SIG-M5 treated with dmso at 0.1 percent for 504 hours (cell line): ENCODE measurements at regions not wholly inside any gene's neighbourhood (a gene's known extent, or its start where the extent isn't known, plus 50 kb on each side); places are given as distances from the start of the nearest gene placed in this dataset.
"Not testable (repeated sequence)": the region's sequence is repeated elsewhere in the genome, so short reads cannot be mapped to it uniquely, and the experiment has no call there.

ENCODE experiments used
- DNase-seq: peaks from one replicate; lab custom pipeline; 2025; ENCODE audit not compliant: unreplicated experiment; lab: John Stamatoyannopoulos, UW

DNA sequence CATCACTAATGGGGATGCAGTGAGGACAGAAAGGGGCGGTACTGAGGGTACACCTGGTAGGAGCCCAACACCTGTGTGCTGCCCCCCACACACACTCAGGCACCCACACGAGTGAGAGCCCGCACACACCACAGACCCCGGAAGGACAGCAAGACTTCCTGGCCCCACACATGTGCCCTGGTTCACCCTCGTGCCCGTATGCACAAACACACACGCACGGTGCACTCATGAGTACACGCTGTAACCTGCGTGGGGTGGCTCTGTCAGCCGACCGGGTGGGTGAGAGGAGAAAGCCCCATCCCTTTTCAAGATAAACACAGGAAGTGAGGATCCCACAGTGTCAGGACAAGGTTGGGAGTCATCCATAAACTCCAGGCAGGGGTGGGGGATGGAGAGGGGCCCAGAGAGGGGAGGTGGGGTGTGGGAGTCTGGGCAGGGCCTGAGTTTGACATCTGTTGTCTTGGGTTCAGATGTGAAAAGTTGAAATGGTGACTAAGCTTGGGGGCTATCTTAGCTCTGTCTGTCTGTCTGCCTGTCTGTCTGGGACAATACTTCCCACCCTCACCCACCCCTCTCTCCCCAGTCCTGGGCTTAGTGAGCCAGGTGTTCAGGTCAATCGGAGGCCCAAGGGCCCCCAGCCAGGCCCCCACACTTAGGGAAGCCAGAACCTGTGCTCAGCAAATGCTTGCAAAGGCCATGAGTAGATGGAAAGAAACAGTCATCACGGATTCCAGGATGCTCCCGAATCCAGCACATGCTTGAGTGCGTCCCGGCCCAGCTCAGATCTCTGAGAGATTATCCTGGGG is 119.8 kb upstream of the ZBTB40 start:
- no peak for DNase-seq

DNA sequence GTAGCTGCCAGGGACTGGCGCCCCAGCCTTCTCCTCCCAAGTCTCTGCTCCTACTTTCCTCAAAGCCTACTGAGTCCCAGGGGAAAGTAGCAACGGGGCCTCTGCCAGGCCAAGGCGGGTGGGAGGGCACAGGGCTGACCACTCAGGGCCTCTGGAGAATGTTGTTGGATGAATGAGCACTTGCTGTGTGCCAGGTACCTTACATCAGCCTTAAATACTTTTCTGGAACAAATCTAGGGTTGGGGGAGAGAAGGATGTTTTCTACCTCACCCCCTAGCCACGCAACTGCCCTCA is 119.3 kb upstream of the ZBTB40 start:
- DNase-seq: no peak

DNA sequence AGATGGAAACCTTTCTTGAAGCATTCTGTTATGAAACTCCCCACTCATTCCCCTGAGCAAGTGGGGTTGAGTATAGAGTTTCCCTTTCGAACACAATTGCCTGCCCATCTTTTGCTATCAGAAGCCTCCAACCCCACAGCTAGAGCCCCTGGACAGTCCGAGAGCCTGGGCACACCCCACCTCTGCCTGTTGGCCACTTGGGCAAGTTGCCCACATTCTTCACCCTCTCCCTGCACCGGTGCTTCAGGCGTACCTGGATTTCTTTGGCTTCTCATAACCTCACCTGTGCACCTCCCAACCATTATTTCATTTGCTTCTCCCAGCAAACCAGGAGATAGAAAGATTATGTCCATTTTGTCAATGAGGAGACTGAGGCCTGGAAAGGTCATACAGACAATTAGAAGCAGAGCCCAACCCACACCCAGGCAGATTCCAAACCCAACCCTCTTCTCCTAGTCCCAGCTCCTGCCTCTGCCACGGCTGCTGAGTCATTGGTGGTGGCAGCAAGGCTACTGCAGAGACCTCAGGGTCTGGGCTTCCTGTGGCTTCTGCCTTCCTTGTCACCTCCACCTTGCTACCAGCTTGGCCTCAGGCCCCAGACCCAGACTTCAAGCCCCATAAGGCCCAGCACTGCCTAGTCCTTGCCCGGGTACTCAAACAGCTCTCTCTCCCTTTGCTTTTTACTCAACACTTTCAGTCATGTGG is 118.7 kb upstream of the ZBTB40 start:
- no peak for DNase-seq

DNA sequence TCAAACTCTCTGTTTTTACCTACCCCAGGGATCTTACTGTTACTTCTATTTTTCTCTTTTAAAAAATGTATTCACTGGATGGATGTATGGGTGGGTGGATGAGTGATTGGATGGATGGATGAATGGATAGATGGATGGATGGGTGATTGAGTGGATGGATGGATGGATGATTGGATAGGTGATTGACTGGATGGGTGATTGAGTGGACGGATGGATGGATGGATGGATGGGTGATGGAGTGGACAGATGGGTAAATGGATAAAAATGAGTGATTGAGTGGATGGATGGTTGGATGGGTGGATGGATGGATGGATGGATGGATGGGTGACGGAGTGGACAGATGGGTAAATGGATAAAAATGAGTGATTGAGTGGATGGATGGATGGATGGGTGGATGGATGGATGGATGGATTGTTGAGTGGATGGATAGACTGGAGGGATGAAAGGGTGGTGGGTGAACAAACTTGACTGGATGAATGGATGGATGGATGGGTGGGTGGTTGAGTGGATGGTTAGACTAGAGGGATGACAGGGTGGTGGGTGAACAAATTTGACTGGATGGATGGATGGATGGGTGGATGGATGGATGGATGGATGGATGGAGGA is 118.0 kb upstream of the ZBTB40 start:
- DNase-seq: no peak

DNA sequence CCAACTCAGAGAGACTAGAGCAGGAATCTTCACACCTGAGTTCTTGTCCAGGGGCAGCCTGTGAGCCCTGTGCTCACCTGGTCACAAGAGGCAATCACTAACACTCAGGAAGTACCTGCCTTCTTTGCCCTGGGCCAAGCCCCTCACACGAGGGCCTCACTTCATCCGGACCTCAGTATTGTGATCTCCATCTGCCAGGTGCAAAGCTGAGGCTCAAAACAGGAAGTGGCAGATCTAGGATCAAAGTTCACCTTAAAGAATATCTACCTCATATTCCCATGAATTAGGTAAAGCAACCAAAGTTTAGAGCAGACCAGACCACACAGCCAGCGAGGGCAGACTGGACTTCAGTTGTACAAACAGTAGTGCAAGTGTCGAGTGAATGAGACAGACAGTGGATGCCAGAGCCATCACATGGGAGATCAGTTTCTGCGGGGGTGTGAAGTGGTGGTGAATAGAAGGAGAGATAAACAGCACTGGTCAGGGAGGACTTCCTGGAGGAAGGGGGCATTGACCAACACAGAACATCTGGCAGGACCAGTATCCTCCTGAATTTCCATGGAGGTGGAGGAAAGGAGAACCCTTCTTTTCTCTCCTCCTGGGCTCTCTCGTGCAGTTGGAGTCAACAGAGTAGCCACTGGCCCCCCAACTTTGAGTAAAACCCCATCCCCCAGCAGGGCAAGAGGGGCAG is 116.6 kb upstream of the ZBTB40 start:
- DNase-seq: no peak

DNA sequence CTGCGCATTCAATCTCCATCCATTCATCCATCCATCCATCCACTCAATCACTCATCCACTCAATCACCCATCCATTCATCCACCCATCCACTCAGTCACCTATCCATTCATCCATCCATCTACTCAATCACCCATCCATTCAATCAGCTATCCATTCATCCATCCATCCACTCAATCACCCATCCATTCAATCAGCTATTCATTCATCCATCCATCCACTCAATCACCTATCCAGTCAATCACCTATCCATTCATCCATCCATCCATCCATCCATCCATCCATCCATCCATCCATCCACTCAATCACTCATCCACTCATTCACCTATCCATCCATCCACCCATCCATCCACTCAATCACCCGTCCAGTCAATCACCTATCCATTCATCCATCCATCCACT is 115.4 kb upstream of the ZBTB40 start:
- not testable (repeated sequence) for DNase-seq

DNA sequence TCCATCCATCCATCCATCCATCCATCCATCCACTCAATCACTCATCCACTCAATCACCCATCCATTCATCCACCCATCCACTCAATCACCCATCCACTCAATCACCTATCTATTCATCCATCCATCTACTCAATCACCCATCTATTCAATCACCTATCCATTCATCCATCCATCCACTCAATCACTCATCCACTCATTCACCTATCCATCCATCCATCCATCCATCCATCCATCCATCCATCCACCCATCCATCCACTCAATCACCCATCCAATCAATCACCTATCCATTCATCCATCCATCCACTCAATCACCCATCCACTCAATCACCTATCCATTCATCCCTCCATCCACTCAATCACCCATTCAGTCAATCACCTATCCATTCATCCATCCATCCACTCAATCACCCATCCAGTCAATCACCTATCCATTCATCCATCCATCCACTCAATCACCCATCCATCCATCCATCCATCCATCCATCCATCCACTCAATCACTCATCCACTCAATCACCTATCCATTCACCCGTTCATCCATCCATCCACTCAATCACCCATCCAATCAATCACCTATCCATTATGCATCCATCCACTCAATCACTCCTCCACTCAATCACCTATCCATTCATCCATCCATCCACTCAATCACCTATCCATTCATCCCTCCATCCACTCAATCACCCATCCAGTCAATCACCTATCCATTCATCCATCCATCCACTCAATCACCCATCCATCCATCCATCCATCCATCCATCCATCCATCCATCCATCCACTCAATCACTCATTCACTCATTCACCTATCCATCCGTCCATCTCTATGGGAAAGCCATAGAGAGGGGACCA is 114.7 kb upstream of the ZBTB40 start:
- DNase-seq: not testable (repeated sequence)

DNA sequence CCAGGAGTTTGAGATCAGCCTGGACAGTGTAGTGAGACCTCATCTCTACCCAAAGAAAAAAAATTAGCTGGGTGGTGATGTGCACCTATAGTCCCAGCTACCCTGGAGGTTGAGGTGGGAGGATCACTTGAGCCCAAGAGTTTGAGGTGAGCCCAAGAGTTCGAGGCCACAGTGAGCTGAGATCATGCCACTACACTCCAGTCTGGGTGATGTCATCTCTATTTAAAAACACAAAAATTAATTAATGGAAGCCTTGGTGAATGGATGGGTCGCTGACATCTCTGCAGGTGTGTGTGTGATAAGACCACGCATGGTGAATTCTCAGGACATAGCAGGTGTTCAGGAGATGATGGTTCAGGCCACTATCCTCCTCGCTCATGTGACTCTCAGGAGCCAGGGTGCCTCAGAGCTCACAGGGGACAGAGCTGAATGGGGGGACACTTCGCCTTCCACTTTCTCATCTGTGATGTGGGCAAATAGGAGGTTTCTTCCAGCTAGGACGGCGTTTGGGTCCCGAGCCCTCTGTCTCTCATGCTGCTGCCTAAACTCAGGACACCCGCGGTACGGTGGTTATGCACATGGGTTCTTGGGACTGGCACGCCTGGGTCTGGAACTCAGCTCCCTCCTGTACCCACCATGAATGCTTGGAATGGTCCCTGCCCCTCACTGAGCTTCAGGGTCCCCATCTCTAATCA is 113.4 kb upstream of the ZBTB40 start:
- DNase-seq: no peak

DNA sequence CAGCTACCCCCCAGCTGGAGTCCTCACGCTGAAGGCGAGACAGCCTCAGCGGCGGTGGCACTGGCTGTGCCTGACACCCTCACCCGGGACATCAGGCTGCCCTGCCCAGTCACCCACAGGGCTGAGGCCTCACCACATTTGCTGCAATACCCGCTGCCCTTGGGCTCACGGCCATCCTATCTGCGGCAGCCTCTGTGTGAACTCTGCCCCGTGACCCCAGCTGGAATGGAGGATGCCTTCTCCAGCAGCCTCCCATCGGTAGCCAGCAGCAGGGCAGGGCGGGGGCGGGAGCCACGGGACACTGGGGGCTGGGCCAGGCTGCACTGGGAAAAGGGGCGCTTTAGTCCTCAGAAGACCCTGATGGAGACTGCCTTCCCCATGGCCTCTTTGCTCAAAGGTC is 112.4 kb upstream of the ZBTB40 start:
- DNase-seq: no peak

DNA sequence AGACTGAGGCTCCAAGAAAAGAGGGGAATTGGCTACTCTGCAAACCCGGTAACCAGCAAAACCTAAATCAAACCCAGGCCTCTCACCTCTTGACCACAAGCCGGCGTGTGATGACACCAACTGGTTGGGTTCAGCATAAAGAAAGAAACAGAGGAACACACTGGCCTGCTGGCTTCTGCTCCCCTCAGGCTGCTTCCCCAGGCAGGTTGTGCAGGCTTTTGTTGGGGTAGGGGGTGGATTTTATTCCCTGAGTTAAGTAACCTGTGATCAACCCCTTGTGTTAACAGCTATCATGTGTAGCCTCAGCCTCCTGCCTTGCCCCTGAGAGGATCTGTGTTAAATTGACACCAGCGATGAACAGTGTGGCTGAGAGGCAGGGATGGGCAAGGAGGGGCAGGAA is 111.6 kb upstream of the ZBTB40 start:
- DNase-seq: no peak

DNA sequence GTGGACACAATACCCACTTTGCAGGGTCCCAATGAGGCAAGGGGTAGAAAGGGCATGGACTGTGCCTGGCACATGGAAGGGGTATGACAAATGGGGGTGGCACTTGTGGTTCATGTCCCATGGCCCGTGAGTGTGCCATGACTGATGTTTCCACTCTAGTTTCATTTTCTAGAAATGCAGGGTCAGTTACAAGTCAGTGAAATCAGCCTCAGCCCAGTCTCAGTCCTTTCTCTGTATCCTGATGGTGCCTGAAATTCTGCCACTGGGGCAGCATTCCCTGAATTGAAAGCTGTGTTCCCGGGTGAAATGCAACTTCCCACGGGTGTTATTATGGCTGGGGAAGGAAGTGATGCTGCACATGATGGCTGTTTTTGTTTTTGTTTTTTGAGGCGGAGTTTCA is 110.8 kb upstream of the ZBTB40 start:
- no peak for DNase-seq

DNA sequence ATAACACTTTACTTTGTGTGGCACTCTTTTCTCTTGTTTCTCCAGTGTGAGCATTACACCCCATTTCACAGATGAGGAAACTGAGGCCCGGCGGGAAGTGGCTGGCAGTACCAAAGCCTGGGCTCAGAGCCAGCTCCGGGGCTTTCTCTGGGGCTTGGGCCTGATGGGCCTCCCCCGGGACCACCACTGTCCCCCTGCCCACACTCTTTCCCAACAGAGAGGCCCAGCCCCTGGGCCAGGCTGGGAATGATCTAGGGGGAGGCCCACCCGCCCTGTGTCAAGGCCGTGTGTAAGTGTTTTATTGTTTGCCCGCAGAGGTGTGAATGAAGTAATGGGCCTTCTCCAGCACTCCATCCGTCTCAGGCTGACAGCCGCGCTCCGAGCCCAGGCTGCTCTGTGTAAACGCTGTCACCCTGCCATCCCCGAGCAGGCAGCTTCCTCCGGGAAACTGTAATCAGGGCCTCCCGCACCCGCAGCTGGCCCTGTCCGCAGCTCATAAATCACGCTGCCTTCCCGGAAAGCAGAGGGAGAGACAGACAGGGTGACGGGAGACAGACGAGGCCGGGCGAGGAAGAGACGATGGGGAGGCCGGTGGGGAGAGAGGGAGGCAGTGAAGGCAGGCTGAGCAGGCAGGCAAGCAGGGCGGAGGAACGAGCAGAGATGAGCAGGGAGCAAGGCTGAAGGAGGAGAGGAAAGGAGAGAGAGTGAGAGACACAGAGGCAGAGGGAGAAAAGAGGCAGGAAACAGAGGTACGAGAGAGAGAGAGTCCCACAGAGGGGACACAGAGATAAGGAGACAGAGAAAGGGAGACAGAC is 109.7 kb upstream of the ZBTB40 start:
- DNase-seq: no peak

DNA sequence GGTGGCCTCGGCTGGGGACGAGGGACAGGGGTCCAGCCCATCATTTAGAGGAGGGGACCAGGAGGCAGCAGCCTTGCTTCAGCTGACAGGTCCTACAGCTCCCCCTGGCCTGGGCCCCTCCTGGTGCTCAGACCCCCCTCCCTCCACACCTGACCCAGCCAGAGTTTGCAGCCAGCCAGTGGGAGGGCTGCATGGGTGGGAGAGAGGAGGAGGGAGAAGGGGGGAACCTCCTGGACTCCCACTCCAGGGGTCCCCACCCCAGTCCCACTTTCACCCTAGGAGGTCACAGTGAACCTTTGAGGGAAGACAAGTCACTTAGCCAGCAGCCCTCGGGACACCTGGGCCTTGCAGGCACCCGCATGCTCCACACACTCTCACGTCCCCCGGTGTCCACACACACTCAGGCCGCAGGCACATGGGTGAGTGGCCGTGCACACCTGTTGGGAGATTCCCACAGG is 108.9 kb upstream of the ZBTB40 start:
- DNase-seq: no peak

DNA sequence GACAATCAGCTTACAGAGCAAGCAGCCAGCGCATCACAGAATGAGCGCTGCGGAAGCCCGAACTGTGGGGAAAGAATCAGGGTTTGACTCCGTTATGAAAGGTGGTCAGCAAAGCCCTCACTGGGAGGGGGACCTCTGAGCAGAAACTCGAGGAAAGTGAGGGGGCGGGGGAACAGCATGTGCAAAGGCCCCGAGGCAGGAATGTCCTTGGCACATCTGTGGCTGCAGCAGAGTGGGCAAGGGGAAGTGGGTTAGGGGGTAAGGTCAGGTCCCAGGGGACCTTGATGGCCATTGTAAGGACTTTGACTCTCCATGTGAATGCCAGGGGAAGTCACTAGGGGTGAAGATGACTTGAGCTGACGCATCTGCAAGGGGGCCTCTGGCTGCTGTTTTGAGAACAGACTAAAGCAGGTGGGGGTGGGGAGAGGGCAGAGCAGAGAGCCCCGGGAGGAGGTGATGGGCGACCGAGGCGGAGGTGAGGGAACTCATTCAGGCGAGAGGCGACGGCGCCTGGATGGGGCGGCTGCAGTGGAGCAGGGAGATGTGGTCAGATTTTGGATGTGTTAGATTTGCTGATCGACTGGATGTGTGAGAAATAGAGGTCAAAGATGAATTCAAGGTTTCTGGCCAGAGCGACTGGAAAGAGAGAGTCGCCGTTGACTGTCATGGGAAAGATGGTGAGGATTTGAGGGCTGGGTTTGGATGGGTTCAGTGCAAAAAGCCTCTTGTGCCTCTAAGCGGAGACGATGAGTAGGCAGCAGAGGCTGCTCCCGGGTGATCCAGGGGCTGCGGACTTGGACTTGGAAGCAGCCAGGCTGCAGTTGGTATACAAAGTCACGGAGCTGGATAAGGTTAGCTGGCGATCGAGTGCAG is 108.0 kb upstream of the ZBTB40 start:
- DNase-seq: no peak

DNA sequence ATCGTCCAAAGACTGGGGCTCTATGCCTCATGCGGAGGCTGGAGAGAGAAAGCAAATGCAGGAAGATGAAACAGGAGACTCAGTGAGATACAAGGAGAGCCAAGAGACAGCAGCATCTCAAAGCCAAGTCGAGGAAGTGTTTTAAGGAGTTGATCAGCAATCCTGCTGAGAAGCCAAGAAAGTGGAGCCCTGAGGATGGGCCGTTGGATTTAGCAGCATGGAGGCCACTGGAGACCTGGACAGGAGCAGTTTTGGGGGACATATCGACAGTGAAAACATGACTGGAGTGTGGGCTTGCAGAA is 107.4 kb upstream of the ZBTB40 start:
- DNase-seq: no peak

DNA sequence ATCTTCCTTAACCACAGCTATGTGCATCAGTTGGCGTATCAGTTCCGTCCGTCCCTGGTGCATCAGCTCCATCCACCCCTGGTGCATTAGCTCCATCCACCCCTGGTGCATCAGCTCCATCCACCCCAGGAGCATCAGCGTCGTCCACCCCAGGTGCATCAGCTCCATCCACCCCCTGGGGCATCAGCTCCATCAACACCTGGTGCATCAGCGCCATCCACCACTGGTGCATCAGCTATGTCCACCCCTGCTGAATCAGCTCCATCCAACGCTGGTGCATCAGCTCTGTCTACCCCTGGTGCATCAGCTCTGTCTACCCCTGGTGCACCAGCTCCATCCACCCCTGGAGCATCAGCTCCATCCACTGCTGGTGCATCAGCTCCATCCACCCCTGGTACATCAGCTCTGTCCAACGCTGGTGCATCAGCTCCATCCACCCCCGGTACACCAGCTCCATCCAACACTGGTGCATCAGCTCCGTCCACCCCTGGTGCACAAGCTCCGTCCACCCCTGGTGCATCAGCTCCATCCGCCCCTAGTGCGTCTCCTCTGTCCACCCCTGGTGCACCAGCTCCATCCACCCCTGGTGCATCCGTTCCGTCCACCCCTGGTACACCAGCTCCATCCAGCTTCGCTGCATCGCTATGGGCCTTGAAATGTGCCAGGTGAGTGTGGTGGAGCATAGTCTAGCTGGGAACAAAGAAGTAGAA is 106.6 kb upstream of the ZBTB40 start:
- DNase-seq: no peak

DNA sequence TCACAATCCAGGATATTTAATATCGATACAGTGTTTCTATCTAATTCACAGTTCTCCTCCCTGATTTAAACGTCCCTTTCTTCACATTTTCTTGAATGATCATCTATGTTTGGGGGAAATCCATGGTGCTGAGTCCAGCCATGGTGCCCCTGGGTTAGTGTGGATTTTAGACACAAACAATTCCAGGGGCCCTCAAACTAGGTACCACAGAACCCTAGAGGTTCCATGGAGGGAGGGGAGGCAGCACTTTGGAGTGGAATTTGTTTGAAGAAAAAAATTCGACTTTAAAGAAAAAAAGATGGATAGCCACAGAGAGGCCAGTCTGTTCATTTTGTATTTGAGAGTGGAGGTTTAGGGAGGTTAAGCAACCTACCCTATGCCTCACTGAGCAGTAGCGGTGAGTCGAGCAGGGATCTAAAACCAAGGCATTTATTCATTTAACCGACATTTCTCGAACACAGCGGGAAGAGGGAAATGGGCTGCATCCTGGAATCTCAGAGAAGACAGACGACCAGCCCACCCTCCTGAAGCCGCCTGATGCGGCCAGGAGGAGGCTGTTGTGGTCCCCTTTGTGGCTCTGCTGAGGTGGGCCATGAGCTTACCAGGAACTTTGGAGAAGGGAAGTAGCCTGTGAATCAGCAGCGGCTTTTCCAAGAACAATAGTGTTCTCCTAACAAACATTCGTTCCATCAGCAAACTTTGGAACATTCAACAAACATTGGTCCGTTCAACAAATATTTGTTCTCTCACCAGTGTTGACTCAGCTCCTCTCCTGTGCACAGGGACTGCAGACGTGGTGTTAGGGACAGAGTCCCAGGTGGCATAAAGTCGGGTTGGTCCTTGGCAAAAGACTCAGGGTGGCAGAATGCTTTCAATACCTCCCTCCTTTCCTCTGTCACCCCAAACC is 103.5 kb upstream of the ZBTB40 start:
- no peak for DNase-seq
